GM12875 (cell line): ENCODE measurements at regions not wholly inside any gene's neighbourhood (a gene's known extent, or its start where the extent isn't known, plus 50 kb on each side); places are given as distances from the start of the nearest gene placed in this dataset.

Experiments
- H3K4me3 ChIP-seq: one replicate; pipeline ENCODE4 v1.5.1; 2011; ENCODE audit warnings: low read depth, low read length, control low read depth
- CTCF ChIP-seq: IDR thresholded peaks from 2 replicates; pipeline ENCODE4 v1.5.1; 2011; ENCODE audit warnings: low read depth, mild to moderate bottlenecking, control low read depth, inconsistent platforms, low read length, moderate library complexity, borderline replicate concordance; ENCODE audit not compliant: insufficient read depth

GRCh38 chr5:3047212-3047774 lies 295.8 kb upstream of the IRX2 start:
- no peak for TF ChIP-seq CTCF
- H3K4me3 ChIP-seq: no peak overlapping the region

- TF ChIP-seq CTCF: no peak
- no peak overlapping the region for H3K4me3 ChIP-seq
Observed at GRCh38 chr5:3043600-3043999, 292.1 kb upstream of the IRX2 start.

DNA sequence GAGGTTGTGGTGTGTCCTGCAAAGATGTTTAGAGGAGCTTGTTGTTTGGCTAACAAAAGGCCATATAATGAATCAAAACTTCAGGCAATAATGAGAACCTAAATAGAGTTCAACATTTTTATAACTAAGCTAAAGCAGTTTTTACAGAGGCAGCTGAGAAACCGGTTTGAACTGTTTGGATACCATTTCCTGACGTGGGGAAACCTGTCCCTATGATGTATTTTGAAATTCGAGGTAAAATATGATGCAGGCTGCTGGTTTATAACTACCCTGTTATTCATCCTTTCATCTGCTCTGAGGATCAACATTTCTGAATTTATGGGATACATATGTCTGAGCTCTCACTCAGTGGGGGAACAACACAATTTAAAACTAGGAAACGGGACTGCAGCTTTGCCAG lies 289.5 kb upstream of the IRX2 start:
- H3K4me3 ChIP-seq: no peak overlapping the region
- no peak for TF ChIP-seq CTCF

DNA sequence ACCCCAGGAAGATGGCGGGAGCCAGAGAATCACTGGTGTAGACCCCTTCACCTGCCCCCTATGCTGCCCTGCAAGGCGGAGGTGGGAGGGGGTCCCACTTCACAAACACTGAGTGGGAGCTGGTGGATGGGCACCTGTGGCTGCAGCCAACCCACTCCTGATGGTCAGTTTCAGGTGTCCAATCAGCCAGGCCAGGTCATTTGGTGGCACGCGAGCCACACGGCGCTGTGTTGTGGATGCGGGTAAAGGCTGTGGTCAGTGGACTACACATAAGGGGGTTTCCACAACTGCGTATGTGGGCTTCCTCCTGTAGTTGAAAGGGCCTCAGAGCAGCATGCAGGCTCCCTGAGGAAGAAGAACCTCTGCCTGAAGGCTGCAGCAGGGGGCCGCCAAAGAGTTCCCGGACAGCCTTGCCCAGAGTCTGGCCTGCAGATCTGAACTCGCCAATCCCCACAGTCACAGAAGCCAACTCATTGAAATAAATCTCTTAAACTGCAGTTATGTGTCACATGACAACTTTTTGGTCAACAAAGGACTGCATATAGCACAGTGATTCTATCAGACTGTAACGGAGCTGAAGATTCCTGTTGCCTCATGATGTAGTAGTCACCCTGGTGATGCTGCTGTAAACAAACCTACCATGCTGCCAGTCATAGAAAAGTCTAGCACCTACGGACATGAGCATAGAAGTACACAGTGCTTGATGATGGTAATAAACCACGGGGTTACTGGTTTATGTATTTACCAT lies 284.7 kb upstream of the IRX2 start:
- no peak overlapping the region for H3K4me3 ChIP-seq
- TF ChIP-seq CTCF: no peak

GRCh38 chr5:3035452-3035851 lies 284.0 kb upstream of the IRX2 start:
- no peak for TF ChIP-seq CTCF
- no peak overlapping the region for H3K4me3 ChIP-seq

DNA sequence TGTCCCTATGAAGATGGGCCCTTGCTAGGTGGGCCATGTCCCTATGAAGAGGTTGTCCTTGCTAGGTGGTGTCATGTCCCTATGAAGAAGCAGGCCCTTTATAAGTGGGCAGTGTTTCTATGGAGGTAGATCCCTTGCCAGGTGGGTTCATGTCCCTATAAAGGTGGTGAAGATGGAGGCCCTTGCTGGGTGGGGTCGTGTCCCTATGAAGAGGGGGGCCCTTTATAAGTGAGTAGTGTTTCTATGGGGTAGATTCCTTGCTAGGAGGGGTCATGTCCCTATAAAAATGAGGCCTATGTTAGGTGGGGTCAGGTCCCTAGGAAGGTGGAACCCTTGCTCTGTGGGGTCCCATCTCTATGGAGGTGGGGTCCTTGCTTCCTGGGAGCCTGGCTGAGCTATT lies 283.4 kb upstream of the IRX2 start:
- no peak overlapping the region for H3K4me3 ChIP-seq
- TF ChIP-seq CTCF: no peak

GRCh38 chr5:3034449-3034848 lies 283.0 kb upstream of the IRX2 start:
- TF ChIP-seq CTCF: no peak
- H3K4me3 ChIP-seq: no peak overlapping the region
